Esophagus squamous epithelium (tissue), 4 donors: ENCODE measurements at regions not wholly inside any gene's neighbourhood (a gene's known extent, or its start where the extent isn't known, plus 50 kb on each side); places are given as distances from the start of the nearest gene placed in this dataset.
"Not testable (repeated sequence)": the region's sequence is repeated elsewhere in the genome, so short reads cannot be mapped to it uniquely, and the experiment has no call there.

ENCODE experiments used
- CTCF ChIP-seq, 6 experiments: fragments of 450-650 bp in 4 of 6; fragments of 200-600 bp in 2 of 6; sonication (generic) in 2 of 6; IDR thresholded peaks; one replicate each; pipeline ENCODE4 v1.5.1; 2016 to 2019; ENCODE audit warnings: antibody characterized with exemption in 6 of 6, mild to moderate bottlenecking in 4 of 6, moderate library complexity in 4 of 6
- POLR2A ChIP-seq, 4 donors: fragments of 450-650 bp; IDR thresholded peaks; one replicate each; pipeline ENCODE4 v1.6.1; 2017; ENCODE audit warnings: antibody characterized with exemption in 4 of 4, mild to moderate bottlenecking in 4 of 4, moderate library complexity in 3 of 4

GRCh38 chr5:56753588-56753987 is 61.8 kb upstream of the MAP3K1 start:
- TF ChIP-seq POLR2A, CTCF (IDR thresholded peaks at IDR 0.05): not testable (repeated sequence)
